Stimulated activated CD8-positive, alpha-beta memory T cell treated with anti-CD3 and anti-CD28 coated beads, Interleukin-4, amount 100 ng/mL, for 48 hours (primary cell): ENCODE measurements at regions not wholly inside any gene's neighbourhood (a gene's known extent, or its start where the extent isn't known, plus 50 kb on each side); places are given as distances from the start of the nearest gene placed in this dataset.
A peak's percentile ranks its signal among the peaks of the same experiment; 100 is the strongest.
"Not testable (repeated sequence)": the region's sequence is repeated elsewhere in the genome, so short reads cannot be mapped to it uniquely, and the experiment has no call there.

ENCODE experiments used
- DNase-seq: peaks from one replicate; pipeline ENCODE4 v3.0.0-alpha.2; 2020

DNA sequence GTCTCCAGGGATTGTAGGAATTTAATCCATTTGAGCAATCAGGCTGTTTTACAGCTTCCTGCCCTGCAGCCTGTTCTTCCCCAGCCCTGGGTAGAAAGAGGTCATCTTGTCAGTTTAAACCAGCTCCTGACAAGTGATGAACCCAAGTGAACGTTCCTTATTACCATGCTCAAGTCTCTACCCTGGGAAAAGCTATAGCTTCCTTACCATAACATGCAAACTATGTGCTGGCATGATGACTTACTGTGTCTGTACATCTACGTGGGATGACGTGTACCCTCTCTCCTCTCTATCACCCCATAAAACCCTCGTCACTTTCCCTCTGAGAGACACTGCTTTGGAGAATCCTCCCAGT lies 452.2 kb downstream of the XYLT1 start:
- DNase-seq = no peak

DNA sequence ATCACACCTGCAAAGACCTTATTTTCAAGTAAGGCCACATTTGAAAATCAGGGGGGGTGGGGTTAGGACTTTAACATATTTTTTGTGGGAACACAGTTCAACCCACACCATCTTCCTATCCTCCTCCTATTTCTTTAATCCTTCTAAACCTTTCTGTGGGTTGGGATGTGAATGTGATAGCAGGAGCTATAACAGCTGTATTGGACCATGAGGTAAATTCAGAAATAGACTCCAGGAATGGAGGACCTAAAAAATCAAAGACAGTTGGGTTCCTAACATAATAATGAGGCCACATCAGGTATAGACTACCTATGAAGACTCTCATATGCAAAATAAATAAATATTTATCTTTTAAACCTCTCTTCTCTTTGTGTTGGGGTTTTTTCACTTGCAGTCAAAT lies 451.4 kb downstream of the XYLT1 start:
- DNase-seq = no peak

DNA sequence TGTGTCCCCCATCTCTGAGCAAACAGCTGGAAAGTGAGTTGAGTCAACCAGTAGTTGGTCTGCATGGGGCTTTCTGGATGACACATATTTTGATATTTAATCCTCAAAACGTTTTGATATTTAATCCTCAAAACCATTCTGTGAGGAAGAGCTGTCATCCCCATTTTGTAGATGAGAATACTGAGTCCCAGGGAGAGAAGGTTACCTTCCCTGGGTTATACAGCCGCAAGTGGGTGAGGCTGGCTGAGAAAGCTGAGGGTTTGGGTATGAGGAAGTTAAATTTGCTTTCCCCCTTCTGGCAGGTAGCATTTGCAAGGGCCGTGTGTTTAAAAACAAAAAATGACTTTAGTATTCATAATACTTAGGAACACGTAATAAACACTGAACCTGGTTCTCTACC lies 447.2 kb downstream of the XYLT1 start:
- DNase-seq = no peak

DNA sequence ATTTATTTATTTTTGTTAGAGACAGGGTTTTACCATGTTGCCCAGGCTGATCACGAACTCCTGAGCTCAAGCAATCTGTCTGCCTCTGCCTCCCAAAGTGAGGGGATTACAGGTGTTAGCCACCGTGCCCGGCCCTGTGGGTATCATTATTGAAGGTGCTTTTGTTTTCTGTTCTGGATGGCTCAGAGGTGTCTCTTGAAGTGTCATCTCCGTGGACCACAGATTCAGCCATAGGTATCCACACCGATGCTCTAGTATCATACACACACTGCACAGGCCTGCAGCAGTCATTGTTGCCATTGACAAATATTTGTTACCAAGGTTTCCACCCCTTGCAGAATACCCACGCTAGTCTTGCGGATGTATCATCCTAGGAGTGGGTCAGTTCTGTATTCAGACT lies 446.2 kb downstream of the XYLT1 start:
- no peak for DNase-seq

DNA sequence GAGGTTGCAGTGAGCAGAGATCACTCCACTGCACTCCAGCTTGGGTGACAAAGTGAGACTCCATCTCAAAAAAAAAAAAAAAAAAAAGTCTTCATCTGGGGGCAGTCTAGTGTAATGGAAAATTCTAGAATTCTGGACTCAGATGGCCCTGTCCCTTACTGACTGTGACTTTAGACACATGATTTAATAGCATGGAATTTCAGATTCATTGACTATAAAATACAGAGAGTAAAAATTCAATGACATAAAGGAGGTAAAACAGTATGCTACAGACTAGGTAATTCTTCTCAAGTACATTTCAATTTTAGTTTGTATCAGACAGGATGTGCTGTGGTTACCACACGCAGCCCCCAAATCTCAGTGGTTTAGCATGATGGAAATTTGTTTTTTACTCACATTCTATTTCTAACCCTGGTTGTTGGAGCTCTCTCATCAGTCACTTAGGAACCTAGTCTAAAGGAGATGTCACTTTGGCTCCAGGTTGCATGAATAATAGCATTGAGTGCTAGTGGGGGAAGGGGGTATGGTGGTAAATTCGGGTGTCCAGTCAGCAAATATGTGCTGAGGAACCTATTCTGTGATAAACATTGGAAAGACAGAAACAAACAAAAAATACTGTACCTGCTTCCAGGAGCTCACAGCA lies 444.0 kb downstream of the XYLT1 start:
- peak; percentile 33 for DNase-seq

DNA sequence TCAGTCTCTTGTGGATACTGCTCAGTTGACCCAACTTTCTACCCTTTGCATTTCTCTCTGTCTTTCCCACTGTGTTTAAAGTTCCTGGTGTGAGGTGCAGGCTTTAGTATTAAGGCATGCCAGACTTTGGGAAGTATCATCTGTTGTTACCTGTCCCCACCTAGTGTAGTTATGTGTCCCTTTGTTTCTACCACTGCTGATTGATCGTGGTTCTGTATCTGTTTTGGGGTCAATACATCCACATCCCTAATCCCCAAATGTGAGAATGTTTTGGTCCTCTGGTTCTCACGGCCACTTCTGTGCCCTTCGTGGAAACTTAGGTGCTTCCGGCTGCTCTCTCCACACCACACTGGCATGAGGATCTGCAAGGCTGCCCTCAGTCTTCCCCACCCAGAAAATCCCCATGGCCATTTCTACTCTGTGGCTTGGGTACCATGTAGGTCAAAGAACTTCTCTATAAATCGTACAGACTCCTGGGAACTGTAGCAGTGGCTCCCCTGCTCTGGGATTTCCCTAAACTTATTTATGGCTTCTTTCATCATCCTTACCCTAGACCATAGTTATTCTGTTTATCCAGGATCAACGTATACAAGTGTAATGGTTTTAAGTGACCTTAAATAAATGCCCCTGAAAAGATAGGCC lies 443.2 kb downstream of the XYLT1 start:
- DNase-seq = no peak

DNA sequence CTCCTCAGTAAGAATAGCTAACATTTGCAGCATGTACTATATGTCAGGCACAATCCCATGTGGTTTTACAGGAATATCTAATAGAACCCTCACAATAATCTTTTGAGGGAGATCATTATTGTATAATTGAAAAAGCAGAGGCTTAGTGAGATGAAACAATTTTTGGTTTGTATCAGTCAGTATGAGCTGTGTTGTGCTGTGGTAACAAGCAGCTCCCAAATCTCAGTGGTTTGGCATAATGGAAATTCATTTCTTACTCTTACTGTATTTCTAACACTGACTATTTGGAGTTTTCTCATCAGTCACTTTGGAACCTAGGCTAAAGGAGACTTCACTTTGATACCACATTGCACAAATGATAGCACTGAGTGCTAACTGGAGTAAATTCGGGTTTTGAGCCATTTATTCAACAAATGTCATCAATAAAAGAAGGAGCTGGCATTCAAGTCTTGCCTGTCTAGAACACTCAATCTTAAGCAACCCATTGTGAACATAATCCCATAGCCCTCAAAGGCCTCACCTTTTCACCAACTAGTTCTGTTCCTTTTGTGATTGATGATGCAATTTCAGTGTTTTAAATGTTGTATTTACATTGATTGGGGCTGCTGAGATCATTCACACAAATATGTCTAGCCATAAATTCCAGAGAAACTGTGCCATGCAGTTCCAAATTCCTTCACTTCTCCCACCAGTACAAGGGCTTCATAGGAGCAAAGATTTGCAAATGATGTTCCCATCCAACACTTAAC lies 441.0 kb downstream of the XYLT1 start:
- DNase-seq = no peak

DNA sequence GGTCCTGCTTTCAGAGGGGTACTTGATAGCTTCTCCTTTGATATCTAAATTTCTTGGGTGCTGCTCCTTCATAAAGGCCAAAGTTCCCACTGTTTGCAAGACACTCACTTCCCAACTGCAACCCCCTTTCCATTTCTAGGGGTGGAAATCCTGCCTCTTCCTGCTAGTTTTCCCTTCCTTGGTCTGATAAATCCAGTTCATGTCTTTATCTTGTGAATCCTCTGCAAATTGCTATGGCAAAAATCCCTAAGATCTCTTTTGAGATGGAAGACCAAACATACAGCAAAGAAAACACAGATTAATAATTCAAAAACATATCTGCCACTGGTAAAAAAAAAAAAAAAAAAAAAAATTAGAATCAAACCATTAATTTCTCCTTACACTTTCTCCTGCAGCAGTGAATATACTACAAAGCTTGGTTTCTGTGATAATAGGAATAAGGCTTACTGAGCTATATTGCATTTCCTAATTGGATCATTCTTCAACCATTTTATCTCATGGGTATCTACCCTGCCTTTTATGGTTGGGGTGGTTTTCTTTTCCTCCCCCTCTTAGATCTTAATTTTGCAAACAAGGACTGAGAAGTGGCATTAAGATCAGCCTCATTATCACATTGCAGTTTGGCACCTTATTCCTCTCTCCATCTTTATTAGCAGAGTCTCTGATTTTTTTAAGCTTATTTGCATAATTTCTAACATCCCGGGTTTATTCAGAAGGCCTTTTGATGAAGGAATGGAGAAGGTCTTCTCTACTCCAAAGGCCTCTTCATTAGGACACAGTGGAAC lies 439.1 kb downstream of the XYLT1 start:
- no peak for DNase-seq

DNA sequence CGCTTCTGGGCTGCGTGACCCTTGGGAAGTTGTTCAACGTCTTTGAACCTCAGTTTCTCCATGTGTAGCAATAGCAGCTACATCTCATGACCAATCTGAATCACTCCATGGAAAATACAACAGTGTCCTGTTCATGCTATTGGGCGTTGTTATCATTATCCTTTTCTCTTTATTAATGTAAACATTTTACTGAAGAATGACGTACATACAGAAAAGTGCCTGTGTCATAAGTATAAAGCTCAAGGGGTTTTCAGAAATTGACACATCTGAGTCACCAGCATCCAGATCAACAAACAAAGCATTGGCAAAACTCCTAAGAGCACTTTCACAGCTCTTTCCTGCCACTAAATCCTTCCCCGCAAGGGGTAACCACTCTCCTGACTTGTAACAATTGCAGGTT lies 438.4 kb downstream of the XYLT1 start:
- no peak for DNase-seq

DNA sequence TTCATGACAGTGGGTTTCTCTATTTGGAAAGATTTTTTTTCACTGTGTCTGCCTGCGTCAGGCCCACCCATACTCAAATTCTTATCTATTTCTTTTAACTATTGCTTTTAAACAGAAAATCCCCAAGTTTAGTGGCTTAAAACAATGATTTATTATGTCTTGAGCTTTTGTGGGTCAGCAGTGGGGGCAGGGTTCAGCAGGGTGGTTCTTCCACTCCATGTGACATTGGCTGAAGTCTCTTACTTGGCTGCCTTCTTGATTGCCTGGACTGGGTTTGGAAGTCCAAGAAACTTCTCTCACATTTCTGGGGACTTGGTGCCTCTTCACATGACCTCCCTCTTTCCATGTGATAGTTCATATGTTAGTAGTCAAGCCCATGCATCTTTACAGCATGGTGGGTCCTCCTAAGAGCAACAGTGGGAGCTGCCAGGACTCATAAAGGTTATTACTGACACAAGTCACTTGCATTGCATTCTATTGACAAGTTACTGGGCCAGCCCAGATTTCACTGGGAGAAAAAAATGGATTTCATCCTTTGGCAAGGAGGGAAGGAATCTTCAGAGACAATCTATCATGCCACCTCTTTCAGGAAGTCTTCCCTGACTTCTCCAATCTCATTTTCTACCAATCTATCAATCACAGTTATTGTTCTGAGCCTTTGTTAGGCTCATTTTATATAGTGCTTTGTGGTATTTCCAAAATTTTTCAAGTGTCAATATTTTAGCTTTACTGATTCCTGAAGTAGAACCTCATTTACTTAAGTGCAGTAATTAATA lies 436.1 kb downstream of the XYLT1 start:
- DNase-seq = no peak

DNA sequence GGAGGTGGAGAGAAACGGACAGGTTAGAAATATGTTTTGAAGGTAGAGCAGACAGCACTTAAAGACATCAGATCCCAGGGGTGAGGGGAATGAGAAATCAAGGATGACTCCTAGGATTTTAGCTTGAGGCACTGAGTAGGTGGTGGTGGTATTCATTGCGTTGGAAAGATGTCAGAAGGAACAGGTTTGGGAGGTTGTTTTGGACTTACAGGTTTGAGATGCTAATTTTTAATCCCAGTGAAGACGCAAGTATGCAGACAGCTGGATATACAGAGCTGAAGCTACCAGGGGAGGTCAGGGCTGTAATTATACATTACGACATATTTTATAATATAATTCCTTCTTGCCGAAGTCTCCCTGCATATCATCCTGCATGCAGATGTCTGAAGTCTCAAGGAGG lies 433.3 kb downstream of the XYLT1 start:
- DNase-seq = no peak

DNA sequence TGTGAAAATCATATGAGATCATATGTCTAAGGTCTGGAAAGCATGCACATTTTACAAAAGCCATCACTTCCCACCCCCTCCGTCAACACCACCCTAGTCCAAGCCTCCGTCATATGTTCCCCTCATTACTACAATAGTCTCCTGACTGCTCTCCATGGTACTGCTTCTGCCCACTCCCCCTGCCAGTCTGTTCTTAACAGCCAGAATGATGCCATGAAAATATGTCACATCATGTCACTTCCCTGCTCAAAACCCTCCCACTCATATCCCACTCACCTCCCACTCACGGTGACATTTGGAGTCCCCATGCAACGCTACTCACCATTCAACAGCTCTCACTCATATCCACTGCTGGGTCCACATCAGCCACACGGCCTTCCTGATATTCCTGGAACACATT lies 432.3 kb downstream of the XYLT1 start:
- no peak for DNase-seq

DNA sequence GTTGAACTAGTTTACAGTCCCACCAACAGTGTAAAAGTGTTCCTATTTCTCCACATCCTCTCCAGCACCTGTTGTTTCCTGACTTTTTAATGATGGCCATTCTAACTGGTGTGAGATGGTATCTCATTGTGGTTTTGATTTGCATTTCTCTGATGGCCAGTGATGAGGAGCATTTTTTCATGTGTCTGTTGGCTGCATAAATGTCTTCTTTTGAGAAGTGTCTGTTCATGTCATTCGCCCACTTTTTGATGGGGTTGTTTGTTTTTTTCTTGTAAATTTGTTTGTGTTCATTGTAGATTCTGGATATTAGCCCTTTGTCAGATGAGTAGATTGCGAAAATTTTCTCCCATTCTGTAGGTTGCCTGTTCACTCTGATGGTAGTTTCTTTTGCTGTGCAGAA lies 421.7 kb downstream of the XYLT1 start:
- DNase-seq = not testable (repeated sequence)

DNA sequence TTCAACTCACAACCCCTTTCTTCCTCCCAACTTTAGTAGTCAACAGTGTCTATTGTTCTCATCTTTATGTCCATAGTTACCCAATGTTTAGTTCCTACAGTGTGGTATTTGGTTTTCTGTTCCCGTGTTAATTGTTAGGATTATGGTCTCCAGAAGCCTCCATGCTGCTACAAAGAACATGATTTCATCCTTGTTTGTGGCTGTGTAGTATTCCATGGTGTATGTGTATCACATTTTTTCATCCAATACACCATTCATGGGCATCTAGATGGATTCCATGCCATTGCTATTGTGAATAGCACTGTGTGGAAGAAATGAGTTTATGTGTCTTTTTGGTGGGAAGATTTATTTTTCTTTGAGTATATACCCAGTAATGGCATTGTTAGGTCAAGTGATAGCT lies 420.3 kb downstream of the XYLT1 start:
- no peak for DNase-seq
